GM20000 (cell line): ENCODE measurements at regions not wholly inside any gene's neighbourhood (a gene's known extent, or its start where the extent isn't known, plus 50 kb on each side); places are given as distances from the start of the nearest gene placed in this dataset.

Experiments used
- DNase-seq: peaks from one replicate; pipeline ENCODE4 v3.0.0; 2012; ENCODE audit warnings: low spot score
- TF ChIP-seq, protein P1 (sequence below): IDR thresholded peaks from 2 replicates; pipeline ENCODE4 v1.5.1; 2012; ENCODE audit warnings: mild to moderate bottlenecking, control low read depth; ENCODE audit errors: extremely low read depth, missing control alignments

DNA sequence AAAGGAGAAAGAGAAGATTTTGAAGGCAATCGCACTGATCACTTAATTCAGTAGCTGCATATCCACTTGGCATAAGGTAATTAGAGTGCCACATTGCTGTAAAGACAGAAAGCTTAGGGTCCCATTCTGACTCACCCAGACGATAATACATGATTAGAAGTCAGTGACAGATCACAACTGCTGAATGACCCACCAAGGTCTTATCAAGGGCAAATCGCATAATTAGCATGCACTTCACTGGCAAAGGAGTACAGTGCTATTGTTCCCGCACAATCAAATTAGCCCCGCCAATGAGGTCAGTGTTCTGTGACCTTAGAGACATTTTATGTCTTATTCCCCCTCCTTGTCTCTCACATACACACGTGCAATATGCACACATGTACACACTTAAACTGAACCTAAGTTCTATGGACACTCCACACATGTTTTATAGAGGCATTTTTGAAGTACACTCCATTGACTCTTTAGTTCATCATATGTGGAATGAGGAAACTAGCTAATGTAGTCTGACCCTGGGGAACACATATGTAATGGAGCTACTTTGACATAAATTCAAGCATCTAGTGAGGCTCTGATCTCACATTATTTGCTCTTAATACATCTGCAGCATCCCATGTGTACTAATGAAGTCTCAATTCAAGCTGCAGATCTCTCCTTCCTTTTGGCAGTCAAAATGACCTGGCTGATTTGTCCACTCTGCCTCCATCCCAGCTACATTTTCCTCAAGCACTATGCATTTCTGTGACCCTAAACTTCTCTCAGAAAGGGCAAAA is 673.8 kb upstream of the FANCL start:
- TF ChIP-seq, protein P1, sequence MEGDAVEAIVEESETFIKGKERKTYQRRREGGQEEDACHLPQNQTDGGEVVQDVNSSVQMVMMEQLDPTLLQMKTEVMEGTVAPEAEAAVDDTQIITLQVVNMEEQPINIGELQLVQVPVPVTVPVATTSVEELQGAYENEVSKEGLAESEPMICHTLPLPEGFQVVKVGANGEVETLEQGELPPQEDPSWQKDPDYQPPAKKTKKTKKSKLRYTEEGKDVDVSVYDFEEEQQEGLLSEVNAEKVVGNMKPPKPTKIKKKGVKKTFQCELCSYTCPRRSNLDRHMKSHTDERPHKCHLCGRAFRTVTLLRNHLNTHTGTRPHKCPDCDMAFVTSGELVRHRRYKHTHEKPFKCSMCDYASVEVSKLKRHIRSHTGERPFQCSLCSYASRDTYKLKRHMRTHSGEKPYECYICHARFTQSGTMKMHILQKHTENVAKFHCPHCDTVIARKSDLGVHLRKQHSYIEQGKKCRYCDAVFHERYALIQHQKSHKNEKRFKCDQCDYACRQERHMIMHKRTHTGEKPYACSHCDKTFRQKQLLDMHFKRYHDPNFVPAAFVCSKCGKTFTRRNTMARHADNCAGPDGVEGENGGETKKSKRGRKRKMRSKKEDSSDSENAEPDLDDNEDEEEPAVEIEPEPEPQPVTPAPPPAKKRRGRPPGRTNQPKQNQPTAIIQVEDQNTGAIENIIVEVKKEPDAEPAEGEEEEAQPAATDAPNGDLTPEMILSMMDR, result no peak
- no peak for DNase-seq

DNA sequence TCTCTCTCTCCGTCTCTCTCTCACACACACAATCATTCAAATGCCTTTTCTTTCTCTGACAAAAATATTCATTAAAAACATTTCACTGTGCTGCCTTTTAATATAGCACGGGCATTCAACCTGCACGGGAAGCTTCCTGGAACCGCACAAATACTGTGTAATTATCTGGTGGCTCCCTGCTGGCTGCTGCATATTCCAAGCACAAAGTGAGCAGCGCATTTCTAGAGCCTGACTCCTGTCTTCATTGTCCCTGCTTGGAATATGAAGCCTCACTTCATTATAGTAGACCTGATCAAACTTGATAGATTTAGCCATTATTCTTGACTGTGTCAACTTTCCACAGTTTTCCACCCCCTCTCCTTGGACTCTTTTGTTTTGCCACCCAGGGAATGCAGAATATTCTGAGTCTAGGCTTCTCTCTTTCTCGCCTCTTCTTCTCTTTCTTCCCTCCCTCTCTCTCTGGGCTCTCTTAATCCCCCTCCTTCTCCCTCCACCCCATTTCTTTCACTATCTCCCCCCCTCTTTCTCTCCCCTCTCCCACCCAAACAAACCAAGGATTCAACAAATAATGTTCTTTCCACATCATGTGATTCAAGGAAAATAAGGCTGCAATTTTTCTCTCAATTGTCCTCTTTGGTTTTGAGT is 672.1 kb upstream of the FANCL start:
- TF ChIP-seq, protein P1, result no peak
- DNase-seq, result no peak

DNA sequence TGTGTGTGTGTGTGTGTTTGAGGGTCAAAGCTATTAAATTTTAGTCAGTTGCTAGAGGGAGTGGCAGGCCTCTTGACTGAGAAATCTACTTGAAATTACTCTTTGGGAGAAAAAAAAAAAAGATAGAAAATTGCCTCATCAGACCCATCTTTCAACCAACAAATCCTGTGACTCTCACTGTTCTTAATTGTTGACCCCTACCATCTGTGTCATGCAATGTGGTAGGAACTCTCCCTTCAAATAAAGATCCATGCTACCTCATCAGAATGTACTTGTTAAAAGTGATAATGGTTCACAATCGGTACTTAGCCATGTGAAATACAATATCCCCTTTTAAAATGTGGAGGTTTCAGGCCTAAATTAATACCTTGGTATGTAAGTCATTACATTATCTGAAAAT is 670.8 kb upstream of the FANCL start:
- no peak for DNase-seq
- TF ChIP-seq, protein P1, result no peak

DNA sequence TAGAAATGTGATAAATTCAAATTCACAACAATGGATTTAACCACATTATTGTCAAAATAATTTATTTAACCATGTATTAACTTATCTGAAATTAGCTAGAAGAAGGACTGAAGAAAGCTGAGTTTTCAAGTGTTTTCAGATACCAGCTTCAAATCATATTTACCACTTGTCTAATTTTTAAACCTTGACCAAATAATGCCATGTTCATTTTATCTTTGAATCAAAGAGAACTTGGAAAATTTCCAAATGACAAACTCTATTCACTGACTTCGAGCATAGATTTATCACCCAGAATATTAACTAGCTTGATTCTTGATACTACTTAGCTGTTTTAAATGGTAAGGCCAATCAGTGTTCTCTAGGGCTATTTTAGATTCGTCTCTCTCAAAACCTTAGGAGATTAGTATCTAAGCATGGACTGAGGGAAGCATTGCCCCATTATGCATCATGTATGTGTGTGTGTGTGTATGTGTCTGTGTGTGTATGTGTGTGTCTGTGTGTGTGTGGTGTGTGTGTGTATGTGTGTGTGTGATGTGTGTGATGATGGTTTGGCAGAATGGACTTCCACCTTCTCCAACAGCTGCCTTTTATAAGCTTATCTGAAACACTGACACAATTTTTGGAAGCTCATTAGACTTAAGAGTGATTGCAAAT is 667.5 kb upstream of the FANCL start:
- TF ChIP-seq, protein P1, result no peak
- no peak for DNase-seq

DNA sequence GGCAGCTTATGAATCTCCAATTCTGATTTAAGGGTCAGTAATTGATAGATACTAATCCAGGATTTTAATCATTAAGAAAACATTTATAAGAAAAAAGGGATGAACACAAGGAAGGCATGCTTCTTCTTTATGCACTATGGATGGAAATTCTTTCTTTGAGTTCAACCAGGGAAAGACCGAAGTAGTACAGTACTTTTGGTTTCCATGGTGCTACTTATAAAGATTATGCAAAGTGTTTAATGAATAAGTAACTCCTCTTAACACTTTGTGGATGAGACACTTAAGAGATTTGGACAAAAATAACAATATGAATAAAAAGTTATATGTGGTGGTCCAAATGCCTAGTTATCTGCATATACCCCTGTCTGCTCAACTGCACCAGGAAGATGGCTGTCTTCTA is 666.5 kb upstream of the FANCL start:
- TF ChIP-seq, protein P1, result no peak
- no peak for DNase-seq

DNA sequence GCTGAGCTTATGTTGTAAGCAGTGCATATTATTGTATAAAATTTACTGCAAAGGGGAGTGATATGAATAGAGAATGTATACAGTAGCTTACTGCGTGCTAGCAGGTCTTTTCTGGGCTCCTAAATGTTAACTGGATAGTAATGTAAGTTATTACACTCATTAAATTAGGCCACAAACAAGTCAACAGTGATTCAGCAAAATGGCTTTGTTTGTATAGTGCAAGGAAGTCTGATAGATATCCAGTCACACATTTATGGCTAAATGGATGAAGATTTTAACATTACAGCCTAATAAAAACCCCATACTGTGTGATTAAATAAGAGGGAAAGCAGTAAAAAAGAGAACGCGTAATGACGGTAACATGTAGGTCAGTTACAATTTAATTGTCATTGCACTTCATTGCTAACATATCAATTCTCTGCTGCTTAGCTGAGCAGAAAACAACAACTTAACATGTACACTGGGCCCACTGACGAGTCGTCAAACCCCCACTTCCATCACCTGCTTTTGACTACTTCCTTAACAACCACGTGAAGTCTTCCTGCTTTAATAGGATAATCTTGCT is 665.0 kb upstream of the FANCL start:
- no peak for DNase-seq
- TF ChIP-seq, protein P1, result no peak

DNA sequence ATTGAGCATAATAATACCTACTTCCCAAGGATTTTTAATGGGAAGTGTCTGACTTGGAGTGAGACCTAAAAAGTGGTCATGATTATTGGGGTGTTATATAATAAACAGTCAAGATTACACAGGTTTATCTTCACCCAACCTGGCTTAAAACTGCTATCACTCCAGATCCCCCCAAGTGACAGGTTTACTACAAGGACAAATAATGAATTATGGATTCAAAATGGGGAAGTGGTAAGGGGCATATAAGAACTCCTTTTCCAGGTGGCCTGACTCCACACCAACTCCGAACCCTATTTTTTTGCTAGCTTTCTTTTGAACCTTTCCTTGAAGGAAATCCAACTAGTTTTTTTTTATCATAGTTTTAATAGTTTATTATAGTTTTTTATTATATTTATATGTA is 663.0 kb upstream of the FANCL start:
- TF ChIP-seq, protein P1, result no peak
- no peak for DNase-seq
